Parathyroid adenoma (tissue), 2 donors: ENCODE measurements at regions not wholly inside any gene's neighbourhood (a gene's known extent, or its start where the extent isn't known, plus 50 kb on each side); places are given as distances from the start of the nearest gene placed in this dataset.

Experiments used
- H2AFZ ChIP-seq: fragments of 300-600 bp; sonication (generic); one replicate; pipeline ENCODE4 v1.7.0; 2017; ENCODE audit warnings: antibody characterized with exemption, mild to moderate bottlenecking
- H3K27ac ChIP-seq: fragments of 300-600 bp; sonication (generic); one replicate; pipeline ENCODE4 v1.7.0; 2017
- H3K27me3 ChIP-seq: fragments of 300-600 bp; sonication (generic); one replicate; pipeline ENCODE4 v1.7.0; 2017; ENCODE audit warnings: low read length; ENCODE audit not compliant: control insufficient read depth, insufficient read depth
- H3K36me3 ChIP-seq: fragments of 300-600 bp; sonication (generic); one replicate; pipeline ENCODE4 v1.7.0; 2017; ENCODE audit warnings: low read length; ENCODE audit not compliant: control insufficient read depth, insufficient read depth
- H3K4me1 ChIP-seq: fragments of 300-600 bp; sonication (generic); one replicate; pipeline ENCODE4 v1.7.0; 2017; ENCODE audit warnings: control low read depth
- H3K4me2 ChIP-seq: fragments of 300-600 bp; sonication (generic); one replicate; pipeline ENCODE4 v1.7.0; 2017; ENCODE audit warnings: low read length
- H3K4me3 ChIP-seq: fragments of 300-600 bp; sonication (generic); one replicate; pipeline ENCODE4 v1.7.0; 2017; ENCODE audit warnings: low read depth, low read length
- H3K79me2 ChIP-seq: fragments of 300-600 bp; sonication (generic); one replicate; pipeline ENCODE4 v1.7.0; 2017; ENCODE audit warnings: control low read depth
- H3K9ac ChIP-seq: fragments of 300-600 bp; sonication (generic); one replicate; pipeline ENCODE4 v1.7.0; 2017; ENCODE audit warnings: mild to moderate bottlenecking
- H3K9me3 ChIP-seq: fragments of 300-600 bp; sonication (generic); one replicate; pipeline ENCODE4 v1.7.0; 2017; ENCODE audit warnings: low read length; ENCODE audit not compliant: control insufficient read depth
- CTCF ChIP-seq: fragments of 300-600 bp; sonication (generic); IDR thresholded peaks from one replicate; pipeline ENCODE4 v1.7.0; 2017; ENCODE audit warnings: antibody characterized with exemption, mild to moderate bottlenecking
- donor health status: primary hyperparathyroidism.

DNA sequence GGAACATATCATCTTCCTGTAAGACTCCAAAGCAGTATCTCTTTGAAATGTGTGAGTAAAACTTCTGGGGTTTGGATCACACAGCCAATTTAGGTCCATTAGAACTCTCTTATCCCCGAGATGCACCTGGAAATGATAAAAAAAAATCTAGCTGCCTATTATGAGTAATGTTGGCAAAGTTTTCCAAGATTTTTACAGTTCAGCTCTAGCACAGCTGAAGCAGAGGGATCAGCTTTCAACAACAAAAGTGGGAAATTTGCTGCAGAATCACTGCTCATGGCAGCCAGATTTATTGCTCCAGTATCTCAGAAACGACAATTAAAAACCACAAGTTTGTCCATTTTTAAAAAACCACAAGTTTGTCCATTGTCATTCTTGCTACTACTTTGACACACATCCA lies 292.2 kb downstream of the IRX2 start:
- H3K79me2 ChIP-seq = no peaks in the 10 kb centered on the region
- no peaks in the 10 kb centered on the region for H3K36me3 ChIP-seq
- no peaks in the 10 kb centered on the region for H3K27me3 ChIP-seq
- H3K9me3 ChIP-seq = no peaks in the 10 kb centered on the region
- no peak overlapping the region for H3K4me3 ChIP-seq
- no peak overlapping the region for H2AFZ ChIP-seq
- H3K4me1 ChIP-seq = no peaks in the 10 kb centered on the region
- H3K9ac ChIP-seq = no peak overlapping the region
- H3K4me2 ChIP-seq = no peak overlapping the region
- no peak overlapping the region for H3K27ac ChIP-seq
- TF ChIP-seq CTCF = no peak

GRCh38 chr5:2455878-2456277 lies 295.6 kb downstream of the IRX2 start:
- no peak overlapping the region for H3K4me2 ChIP-seq
- H3K27me3 ChIP-seq = no peaks in the 10 kb centered on the region
- no peak overlapping the region for H3K4me3 ChIP-seq
- no peak overlapping the region for H3K27ac ChIP-seq
- H3K4me1 ChIP-seq = no peaks in the 10 kb centered on the region
- no peak overlapping the region for H3K9ac ChIP-seq
- H3K9me3 ChIP-seq = no peaks in the 10 kb centered on the region
- TF ChIP-seq CTCF = no peak
- H2AFZ ChIP-seq = no peak overlapping the region
- H3K36me3 ChIP-seq = no peaks in the 10 kb centered on the region
- H3K79me2 ChIP-seq = no peaks in the 10 kb centered on the region

- Histone ChIP-seq H3K36me3 (no peaks in the 10 kb centered on the region), H3K4me1 (no peaks in the 10 kb centered on the region), H3K4me3 (no peak overlapping the region), H3K4me2 (no peak overlapping the region), H3K79me2 (no peaks in the 10 kb centered on the region), H3K27me3 (no peaks in the 10 kb centered on the region), H3K27ac (no peak overlapping the region), H3K9ac (no peak overlapping the region), H3K9me3 (no peaks in the 10 kb centered on the region), H2AFZ (no peak overlapping the region)
- TF ChIP-seq CTCF = no peak
Observed at GRCh38 chr5:2454876-2455275, 296.6 kb downstream of the IRX2 start.

DNA sequence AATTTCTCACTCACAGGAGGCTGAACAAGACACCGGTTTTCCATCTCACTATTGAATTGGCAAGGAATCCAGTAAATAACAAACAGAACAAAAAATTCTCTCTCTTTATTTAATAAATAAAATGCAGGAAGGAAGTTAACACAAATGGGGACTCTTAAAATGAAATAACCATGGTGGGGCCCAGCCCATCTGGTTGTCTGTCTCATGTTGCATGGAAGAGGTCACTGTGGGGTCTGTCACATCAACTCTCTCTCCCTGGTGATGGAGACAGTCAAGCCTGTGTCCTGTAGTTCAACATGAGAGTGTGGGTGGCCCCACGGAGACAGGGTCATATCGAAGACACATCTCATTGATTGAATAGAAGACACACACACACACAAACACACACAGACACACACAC lies 297.7 kb downstream of the IRX2 start:
- Histone ChIP-seq H3K4me1 (no peaks in the 10 kb centered on the region), H3K27me3 (no peaks in the 10 kb centered on the region), H3K79me2 (no peaks in the 10 kb centered on the region), H3K4me3 (no peak overlapping the region), H3K36me3 (no peaks in the 10 kb centered on the region), H3K9ac (no peak overlapping the region), H3K9me3 (no peaks in the 10 kb centered on the region), H3K4me2 (no peak overlapping the region), H3K27ac (no peak overlapping the region), H2AFZ (no peak overlapping the region)
- TF ChIP-seq CTCF = no peak

DNA sequence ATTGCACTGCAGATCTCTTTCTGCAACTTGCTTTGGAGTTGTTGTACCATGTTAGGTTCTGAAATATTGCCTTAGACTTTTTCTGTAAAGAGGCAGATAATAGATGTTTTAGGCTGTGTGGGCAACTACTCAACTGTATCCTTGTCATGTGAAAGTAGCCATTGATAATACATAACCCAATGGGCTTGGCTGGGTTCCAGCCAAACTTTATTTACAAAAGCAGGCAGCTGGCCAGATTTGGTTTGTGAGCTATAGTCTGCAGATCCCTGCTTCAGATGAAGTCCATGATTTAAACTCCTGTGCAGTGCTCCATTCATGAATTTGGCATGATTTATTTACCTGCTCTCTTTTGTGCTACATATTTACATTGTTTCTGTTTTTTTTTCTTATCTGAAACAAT lies 300.4 kb downstream of the IRX2 start:
- H3K9ac ChIP-seq = no peak overlapping the region
- TF ChIP-seq CTCF = no peak

More for the DNA sequence above, 300.4 kb downstream of the IRX2 start:
- Histone ChIP-seq H3K4me2 (no peak overlapping the region), H3K27me3 (no peaks in the 10 kb centered on the region), H3K4me1 (no peaks in the 10 kb centered on the region), H2AFZ (no peak overlapping the region), H3K27ac (no peak overlapping the region), H3K9me3 (no peaks in the 10 kb centered on the region), H3K79me2 (no peaks in the 10 kb centered on the region), H3K36me3 (no peaks in the 10 kb centered on the region), H3K4me3 (no peak overlapping the region)
